VCaP (cell line): ENCODE measurements at regions not wholly inside any gene's neighbourhood (a gene's known extent, or its start where the extent isn't known, plus 50 kb on each side); places are given as distances from the start of the nearest gene placed in this dataset.
A peak's percentile ranks its signal among the peaks of the same experiment; 100 is the strongest.

Source experiments
- H3K27ac ChIP-seq: fragments of 450-650 bp; 2 replicates; pipeline ENCODE4 v1.5.1; 2017
- TF ChIP-seq, protein P1 (sequence below): fragments of 450-650 bp; conservative IDR thresholded peaks from 2 replicates; pipeline ENCODE4 v1.5.1; 2017; ENCODE audit warnings: mild to moderate bottlenecking, moderate library complexity

DNA sequence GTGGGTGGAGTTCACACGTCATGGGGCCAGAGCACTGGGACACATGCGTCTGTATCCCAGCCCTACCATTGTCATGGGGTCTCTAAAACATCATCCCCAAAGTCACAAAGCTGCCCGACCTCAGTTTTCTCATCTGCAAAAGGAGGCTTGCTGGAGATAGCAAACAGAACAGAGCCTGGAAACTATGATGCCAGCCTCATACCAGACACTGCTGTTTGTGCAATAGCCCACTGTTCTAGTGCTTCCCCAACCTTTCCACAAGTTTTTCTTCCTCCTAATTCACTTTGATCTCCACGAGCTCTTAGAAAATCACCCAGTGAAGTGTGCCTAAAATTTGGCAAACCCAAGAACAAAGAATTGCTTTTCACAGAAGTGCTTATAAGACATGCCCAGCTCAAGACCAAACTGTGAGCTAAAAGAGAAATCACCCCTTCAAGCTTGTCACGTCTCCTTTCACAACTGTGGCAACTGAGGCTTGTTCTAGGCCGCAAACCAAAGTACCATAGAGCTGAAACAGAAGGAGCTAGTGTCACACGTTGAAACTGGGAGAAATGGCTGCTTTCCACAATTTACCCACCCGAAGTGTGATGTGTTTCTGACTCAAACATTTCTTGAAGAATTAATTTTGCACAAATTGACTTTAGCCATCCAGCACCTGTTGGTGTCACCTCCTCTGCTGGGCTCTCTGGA, 162.7 kb upstream of the ID2 start:
- TF ChIP-seq, protein P1, sequence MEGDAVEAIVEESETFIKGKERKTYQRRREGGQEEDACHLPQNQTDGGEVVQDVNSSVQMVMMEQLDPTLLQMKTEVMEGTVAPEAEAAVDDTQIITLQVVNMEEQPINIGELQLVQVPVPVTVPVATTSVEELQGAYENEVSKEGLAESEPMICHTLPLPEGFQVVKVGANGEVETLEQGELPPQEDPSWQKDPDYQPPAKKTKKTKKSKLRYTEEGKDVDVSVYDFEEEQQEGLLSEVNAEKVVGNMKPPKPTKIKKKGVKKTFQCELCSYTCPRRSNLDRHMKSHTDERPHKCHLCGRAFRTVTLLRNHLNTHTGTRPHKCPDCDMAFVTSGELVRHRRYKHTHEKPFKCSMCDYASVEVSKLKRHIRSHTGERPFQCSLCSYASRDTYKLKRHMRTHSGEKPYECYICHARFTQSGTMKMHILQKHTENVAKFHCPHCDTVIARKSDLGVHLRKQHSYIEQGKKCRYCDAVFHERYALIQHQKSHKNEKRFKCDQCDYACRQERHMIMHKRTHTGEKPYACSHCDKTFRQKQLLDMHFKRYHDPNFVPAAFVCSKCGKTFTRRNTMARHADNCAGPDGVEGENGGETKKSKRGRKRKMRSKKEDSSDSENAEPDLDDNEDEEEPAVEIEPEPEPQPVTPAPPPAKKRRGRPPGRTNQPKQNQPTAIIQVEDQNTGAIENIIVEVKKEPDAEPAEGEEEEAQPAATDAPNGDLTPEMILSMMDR: no peak
- H3K27ac ChIP-seq: no peak overlapping the region

DNA sequence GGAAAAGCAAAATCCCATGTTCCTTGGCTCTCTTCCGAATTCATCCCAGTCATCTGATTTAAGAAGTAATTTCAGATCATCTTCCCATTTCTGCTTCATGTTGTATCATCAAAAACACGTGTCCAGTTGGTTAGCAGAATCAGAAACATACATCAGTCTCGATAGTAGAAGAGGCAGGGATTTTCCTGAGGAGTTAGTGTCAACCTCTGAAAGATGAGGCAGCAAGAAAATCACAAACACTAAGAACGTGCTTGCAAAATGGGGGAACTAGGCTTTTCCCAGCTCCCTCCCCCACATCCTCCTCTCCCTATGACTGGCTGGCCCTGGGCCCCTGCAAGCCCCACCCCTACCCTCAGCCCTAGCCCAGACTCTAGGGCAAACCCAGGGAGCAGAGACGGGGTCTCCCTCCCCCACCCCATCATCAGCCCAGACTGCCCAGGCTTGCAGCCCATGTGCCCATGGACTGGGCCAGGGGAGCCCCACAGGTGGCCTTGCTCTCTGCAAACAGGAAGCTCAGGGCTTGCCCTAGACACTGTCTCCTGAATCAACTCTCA, 161.0 kb upstream of the ID2 start:
- no peak overlapping the region for H3K27ac ChIP-seq
- TF ChIP-seq, protein P1: no peak

DNA sequence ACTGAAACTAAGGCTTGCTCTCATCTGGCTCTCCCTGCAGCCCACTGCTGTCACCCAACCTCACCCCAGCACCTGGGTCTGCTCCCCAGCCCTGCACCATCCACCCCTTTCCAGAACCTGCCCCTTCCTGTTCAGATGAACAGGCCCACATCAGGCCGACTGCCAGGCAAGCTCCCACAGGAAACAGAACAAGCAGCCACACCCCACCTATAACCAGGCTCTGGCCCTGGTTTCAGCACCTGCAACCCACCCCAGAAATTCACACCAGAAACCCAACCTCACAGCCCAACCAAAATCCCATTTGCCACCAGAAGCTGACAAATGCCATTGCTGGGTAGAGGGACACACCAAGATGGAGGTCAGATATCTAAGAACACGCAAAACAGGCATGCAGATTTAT, 159.2 kb upstream of the ID2 start:
- TF ChIP-seq, protein P1: no peak
- H3K27ac ChIP-seq: no peak overlapping the region

DNA sequence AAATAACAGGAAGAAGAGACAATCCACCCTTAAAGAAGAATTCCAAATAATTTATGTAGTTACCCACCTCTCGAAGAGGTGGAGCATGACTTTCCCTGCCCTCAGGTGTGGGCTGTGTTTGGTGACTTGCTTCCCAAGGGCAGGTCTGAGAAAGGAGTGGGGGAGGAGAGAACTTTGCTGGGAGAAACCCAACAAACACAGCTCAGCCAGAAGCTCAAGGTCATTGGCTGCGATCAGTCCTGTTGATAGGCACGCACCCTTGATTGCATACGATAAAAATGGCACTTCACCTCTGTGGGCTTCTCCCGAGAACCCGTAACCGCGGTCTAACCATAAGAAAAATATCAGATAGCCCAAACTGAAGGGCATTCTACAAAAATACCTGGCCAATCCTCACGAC, 157.5 kb upstream of the ID2 start:
- H3K27ac ChIP-seq: peak overlapping the region; percentile 98

DNA sequence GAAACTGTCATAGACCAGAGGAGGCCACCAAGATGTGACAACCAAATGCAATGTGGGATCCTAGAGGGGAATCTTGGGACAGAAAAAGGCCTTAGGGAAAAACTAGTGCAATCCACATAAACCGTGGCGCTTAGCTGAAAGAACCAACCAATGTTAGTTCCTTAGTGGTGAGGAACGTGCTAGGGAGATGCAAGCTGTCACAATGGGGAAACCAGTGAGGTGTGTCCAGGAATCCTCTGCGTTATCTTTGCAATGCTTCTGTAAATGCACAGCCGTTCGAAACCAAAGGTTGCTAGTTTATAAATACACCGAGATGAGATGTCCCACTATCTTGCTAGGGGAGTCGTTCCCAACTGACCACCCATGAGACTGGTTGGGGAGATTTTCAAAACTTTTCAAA, 157.0 kb upstream of the ID2 start:
- peak overlapping the region; percentile 98 for H3K27ac ChIP-seq
- TF ChIP-seq, protein P1: no peak

More for the DNA sequence above, 157.5 kb upstream of the ID2 start:
- TF ChIP-seq, protein P1: no peak

DNA sequence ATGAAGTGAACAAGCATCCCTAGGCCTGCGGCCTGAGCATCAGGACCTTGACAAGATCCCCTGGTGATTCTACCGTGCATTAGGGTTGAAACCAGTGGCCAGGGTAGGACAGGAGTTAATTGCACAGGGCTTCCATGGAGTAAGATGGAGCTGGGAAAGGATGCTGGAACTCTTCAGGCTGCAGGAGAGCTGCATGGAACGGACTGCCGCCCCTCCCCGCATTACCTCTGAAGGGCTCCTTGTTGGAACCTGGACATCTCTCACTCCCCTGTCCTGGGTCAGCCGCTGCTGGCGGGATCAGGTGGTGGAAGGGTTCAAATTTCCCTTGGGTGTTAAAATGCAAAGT, 156.6 kb upstream of the ID2 start:
- TF ChIP-seq, protein P1: no peak
- H3K27ac ChIP-seq: peak overlapping the region; percentile 98

DNA sequence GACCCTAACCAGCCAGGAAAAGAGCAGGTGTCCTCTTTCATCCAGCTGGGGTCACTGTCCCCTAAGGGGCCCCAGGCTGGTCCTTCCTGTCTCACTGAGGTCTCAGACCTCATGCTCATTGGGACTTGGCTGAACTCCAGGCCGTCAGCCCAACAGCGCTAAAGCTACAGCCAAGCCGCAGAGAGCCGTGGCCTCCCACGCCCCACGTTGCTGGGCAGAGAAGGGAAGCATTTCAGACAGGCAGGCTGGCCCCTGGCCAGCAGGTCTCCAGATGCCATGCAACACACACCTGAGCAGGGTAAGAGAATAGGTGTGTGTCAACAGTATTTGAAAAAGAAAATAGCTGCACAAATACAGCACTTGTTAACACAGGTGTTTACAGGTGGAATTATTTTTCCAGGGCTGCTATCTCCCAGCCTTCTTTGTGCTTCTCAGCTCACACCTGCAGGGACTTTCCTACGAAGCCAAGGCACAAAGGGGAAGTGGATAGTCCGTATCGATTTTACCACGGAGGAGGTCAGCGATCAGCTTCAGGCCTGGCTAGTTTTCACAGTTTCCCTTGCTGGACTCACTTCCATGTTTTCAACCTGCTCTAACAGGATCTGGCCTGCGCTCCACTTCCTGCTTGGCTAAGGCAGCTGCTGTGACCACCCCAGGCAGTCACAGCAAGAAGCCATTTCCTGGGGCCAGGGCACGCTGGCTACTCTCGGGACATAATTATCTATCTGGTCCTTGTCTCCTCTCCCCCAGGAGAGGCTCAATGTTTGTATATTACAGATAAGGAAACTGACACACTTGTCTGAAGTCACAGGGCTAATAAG, 156.1 kb upstream of the ID2 start:
- TF ChIP-seq, protein P1: peak; percentile 32
- peak overlapping the region; percentile 98 for H3K27ac ChIP-seq
